GM21737 (cell line): ENCODE measurements at regions not wholly inside any gene's neighbourhood (a gene's known extent, or its start where the extent isn't known, plus 50 kb on each side); places are given as distances from the start of the nearest gene placed in this dataset.

Experiments
- ATAC-seq: cut with Tn5 transposase; IDR thresholded peaks from one replicate; pipeline ENCODE4 v1.9.1; 2021; ENCODE audit warnings: mild to moderate bottlenecking, moderate library complexity; ENCODE audit not compliant: unreplicated experiment

- no peak for ATAC-seq
Observed at GRCh38 chr12:13318231-13319015, 121.9 kb downstream of the EMP1 start.

DNA sequence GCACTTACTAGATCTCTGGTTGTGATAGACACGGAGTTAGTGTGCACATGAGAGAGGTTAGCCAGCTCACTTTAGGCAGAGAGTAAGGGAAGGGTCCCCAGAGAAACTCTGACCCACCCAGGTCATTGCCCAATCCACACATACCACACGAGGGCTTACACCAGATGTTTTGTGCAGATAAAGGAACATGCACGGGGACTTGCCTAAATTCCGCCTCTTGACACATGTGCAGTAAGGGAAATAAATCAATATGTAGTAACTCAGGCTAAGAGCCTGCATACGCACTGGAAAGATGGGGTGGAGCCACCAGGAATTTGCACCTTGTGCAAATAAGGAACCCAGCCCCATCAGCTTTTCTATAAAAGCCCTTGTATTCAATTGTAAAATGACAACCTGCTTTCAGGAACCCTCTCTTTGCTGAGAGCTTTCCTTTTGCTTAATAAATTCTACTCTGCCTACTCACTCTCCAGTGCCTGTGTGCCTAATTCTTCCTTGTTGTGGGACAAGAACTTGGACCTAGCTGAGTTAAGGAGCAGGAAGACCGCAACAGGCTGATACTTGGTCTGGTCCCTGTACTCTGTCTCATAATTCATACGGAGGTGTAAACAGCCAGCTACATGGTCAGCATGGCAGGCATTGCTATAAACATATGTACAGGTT lies 120.2 kb downstream of the EMP1 start:
- no peak for ATAC-seq

- no peak for ATAC-seq
Observed at GRCh38 chr12:13313886-13314285, 117.4 kb downstream of the EMP1 start.

DNA sequence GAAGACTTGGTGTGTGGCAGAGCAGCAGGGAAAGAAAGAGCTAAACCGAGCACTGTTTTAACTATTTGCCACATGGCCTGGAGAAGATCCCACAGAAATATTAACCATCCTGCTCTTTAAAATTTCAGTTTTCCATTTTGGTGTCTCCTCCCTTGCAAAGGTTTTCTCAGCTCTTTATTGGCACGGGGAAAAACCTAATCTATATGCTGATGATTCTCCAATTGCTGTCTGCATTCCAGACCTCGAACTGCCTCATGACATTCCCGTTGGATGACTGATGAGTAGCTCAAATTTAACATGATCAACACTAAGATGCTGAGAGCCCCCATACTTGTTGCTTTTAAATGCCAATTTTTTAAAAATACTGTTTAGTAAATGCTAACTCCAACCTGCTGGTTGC lies 115.0 kb downstream of the EMP1 start:
- ATAC-seq, result no peak

DNA sequence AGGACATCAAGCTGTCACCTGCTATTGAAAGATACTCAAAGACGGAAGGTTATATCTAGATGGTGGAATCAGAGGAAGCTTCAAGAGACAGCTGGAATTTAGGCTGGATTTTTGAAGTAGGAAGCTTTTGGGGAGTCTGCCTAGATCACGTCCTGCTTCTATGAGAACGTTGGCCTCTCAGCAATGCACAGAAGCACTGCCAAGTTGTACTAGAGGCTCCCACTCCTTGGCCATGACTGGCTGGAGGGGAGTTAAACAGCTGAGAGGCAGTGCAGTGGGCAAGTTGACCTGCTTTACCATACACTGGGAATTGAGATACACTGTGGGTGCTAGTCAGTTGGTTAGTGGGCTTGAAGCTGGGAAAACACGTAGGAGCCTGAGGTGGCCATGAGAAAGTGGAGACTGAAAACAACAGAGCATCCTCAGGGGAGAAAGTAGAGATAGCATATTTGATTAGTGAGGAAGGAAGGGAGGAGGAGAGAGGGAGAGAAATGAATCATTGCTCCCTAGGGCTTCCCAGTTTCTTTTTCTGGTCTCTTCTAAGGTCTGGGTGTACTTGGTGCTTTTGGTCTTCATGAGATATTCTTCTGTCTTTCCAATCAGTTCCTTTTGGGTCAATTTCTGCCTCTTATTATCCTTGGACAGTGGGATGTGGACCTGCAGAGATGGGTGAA lies 110.8 kb downstream of the EMP1 start:
- ATAC-seq, result no peak

DNA sequence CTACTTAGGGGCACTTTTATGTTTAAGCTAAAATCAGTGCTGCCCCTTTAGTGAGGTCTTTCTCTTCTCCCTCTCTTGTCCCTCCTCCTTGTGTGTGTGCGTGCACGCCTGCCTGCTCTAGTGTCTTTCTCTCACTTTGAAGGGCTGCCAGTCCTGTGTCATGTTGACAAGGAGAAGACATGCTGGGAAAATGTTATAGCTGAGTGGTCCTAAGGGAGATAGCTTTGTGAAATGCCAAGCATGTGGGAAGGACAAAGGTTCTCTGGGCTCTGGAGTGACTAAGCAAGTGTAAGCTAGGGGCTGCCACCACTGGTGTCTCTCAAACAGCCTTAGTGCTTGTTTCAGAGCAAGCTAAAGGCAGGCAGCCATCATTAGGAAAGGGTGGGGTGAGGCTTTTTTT lies 108.4 kb downstream of the EMP1 start:
- no peak for ATAC-seq

DNA sequence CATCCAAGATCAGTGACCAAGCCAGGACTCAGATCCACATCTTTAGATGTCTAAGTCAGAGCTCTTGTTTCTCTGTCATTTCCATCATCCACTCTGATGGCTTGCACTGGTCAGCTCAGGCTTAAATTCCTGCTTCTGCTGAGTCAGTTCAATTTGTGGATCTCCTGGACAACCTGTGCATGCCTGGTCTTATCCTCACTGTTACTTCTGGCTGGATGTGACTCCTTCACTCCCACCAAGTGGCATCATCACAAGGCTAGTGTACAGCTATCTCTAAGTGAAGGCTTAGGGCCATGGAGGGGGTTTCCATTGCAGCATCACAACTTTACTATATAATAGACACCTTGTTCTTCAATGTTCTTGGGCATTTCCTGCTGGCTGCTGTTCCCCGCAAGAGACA lies 102.9 kb downstream of the EMP1 start:
- ATAC-seq, result no peak

DNA sequence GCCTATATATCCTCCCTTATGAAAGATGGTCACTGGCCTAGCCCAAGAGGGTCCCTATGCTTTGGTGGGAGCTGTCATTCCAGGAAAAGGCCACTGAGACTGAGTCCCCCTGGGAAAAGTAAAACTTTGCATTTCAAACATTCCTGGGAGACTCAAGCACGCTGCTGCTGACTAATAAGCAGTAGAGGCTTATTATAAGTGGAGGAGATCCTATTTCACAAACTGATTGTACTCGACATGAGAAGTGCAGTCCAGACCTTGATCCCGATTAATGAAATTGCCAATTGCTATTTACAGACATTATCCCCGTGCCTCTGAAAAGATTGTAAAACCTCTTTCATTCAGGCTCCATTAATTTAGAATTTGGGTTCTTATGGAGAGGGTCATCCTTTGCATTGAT lies 96.6 kb downstream of the EMP1 start:
- no peak for ATAC-seq

DNA sequence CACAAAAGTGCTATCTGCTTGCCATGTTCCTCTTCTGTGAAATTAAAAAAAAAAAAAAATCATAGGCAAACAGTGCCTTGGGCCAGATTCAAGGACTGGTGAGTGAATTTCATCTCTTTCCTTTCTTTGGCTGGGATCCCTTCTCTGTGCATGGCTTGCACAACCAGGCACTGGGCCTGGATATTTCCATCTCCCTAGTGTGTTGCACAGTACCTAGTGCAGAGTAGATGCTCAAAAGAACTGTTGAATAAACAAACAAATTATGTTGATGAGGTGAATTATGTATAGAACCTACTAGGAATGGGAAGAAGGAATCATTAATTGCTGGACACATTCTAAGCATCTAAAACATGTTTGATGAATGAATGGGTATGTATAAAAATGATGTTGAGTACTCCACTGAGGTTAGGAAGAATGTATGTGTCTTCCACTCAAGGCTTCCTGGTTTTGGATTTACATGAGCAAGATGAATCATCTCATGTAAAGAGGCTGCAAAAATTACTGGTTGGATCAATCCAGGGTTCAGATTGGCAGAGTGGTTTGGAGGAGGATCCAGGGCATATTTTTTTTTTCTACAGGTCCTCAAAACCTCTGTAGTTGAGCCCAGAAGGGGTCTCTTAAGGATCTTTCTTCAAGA lies 93.2 kb downstream of the EMP1 start:
- ATAC-seq, result no peak

GRCh38 chr12:13288937-13289652 lies 92.6 kb downstream of the EMP1 start:
- ATAC-seq, result no peak

- ATAC-seq, result no peak
Observed at GRCh38 chr12:13288501-13288900, 92.0 kb downstream of the EMP1 start.

DNA sequence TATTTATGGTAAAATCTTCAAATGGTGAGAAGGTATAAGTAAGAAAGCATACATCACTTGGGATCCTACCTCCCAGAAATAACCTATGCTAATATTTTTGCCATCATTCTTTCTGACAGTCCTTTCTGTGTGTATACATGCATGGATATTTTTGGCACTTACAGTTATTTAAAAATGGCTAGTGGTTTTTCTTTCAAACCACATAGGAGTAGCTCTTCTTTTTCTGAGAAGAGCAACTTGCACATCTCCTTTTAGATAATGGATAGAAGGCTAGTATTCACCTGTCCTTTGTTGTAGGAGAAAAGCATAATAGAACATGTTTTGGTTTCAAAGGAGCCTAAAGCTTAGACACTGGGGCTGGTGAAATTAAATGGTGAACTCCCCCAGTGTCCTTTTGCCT lies 87.3 kb downstream of the EMP1 start:
- ATAC-seq, result no peak

- no peak for ATAC-seq
Observed at GRCh38 chr12:13282861-13283260, 86.3 kb downstream of the EMP1 start.

- peak; percentile 78 for ATAC-seq
Observed at GRCh38 chr12:13278249-13278787, 81.8 kb downstream of the EMP1 start.

DNA sequence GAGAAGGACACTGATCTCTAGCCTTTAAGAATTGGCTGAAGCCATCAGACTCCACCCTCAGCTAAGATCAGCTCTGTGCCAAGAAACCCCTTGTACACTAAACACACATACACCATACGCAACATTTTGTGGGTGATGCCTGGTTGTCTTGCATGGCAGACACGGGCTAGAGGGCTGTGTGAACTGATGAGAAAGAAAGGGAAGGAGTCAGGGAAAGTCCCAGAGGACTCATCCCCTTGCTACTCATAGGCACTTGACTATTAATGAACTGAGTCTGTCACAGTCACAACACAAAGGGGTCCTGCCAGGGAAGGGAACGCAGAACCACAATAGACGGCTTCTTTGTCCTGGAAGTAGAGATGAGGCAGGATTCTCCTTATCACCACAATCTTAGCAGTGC lies 80.8 kb downstream of the EMP1 start:
- ATAC-seq, result no peak

- no peak for ATAC-seq
Observed at GRCh38 chr12:13275241-13276085, 78.9 kb downstream of the EMP1 start.

- no peak for ATAC-seq
Observed at GRCh38 chr12:13273850-13274249, 77.3 kb downstream of the EMP1 start.

DNA sequence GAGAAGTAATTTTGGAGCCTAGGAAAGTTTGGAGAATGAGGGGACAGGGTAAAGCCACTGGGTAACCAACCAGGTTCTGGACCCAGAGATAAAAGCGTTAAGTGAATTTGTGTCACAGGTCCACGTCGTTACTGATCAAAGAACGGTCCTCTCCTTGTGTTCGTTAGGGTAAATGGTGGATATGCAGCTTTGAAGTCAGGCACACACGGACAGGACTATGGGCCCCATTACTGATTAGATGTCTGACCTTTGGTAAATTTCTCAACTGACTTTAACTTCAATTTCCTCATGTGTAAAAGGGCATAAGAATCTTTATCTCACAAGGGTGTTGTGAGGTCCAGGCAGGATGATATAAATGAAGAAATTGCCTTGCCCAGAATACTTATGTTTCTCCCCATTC lies 76.6 kb downstream of the EMP1 start:
- no peak for ATAC-seq

- no peak for ATAC-seq
Observed at GRCh38 chr12:13270817-13271216, 74.3 kb downstream of the EMP1 start.
